ENCODE measurements at regions not wholly inside any gene's neighbourhood (a gene's known extent, or its start where the extent isn't known, plus 50 kb on each side); places are given as distances from the start of the nearest gene placed in this dataset.
A peak's percentile ranks its signal among the peaks of the same experiment; 100 is the strongest.

- ChIA-PET CTCF (no interaction called here), POLR2A (no interaction called here)
- H3K4me3 ChIP-seq (ENCODE audit: low read length) = no peak overlapping the region
- Mint-ChIP-seq H3K9me3 (peaks cover 0 to 2% (median 0%) of the 10 kb centered on the region in 5 donors), H3K36me3 (peaks cover 0 to 6% (median 0%) of the 10 kb centered on the region in 3 donors), H3K27ac (no peak overlapping the region), H3K4me3 (no peak overlapping the region), H3K27me3 (peaks cover 0 to 6% of the 10 kb centered on the region in 2 donors), H3K4me1 (peaks cover 8 to 26% (median 12%) of the 10 kb centered on the region in 3 donors)
- H3K27ac ChIP-seq (ENCODE audit: low read depth, low read length) = no peak overlapping the region
- H3K4me1 ChIP-seq (ENCODE audit: insufficient read depth, low read length) = no peaks in the 10 kb centered on the region
- H3K36me3 ChIP-seq (ENCODE audit: insufficient read depth, low read length) = no peaks in the 10 kb centered on the region
- no peak for DNase-seq
- H3K9me3 ChIP-seq (ENCODE audit: low read length) = no peaks in the 10 kb centered on the region
- no peaks in the 10 kb centered on the region for H3K27me3 ChIP-seq (ENCODE audit: insufficient read depth, low read length, poor library complexity, severe bottlenecking)
These were observed 418.9 kb upstream of the C16orf82 start for GRCh38 chr16:26647870-26648269.

- CTCF ChIA-PET = no interaction called here
- Histone ChIP-seq H3K27ac (ENCODE audit: low read depth, low read length) (no peak overlapping the region), H3K27me3 (ENCODE audit: insufficient read depth, low read length, poor library complexity, severe bottlenecking) (no peaks in the 10 kb centered on the region), H3K36me3 (ENCODE audit: insufficient read depth, low read length) (no peaks in the 10 kb centered on the region), H3K4me3 (ENCODE audit: low read length) (no peak overlapping the region), H3K9me3 (ENCODE audit: low read length) (no peaks in the 10 kb centered on the region), H3K4me1 (ENCODE audit: insufficient read depth, low read length) (no peaks in the 10 kb centered on the region)
- no peak for DNase-seq
- no peak overlapping the region for H3K27ac Mint-ChIP-seq
- H3K4me3 Mint-ChIP-seq = no peak overlapping the region
- peaks cover 0 to 5% of the 10 kb centered on the region in 2 donors for H3K27me3 Mint-ChIP-seq
- H3K4me1 Mint-ChIP-seq = peaks cover 8 to 18% (median 9%) of the 10 kb centered on the region in 3 donors
- H3K36me3 Mint-ChIP-seq = peaks cover 0 to 6% (median 0%) of the 10 kb centered on the region in 3 donors
- no peaks in the 10 kb centered on the region for H3K9me3 Mint-ChIP-seq
- POLR2A ChIA-PET = no interaction called here
These were observed 417.9 kb upstream of the C16orf82 start for GRCh38 chr16:26648851-26649250.

- no peak overlapping the region for H3K27ac Mint-ChIP-seq
- peaks cover 8 to 11% (median 9%) of the 10 kb centered on the region in 3 donors for H3K4me1 Mint-ChIP-seq
- no peak overlapping the region for H3K4me3 ChIP-seq (ENCODE audit: low read length)
- H3K27ac ChIP-seq (ENCODE audit: low read depth, low read length) = no peak overlapping the region
- POLR2A ChIA-PET = no interaction called here
- no peaks in the 10 kb centered on the region for H3K27me3 ChIP-seq (ENCODE audit: insufficient read depth, low read length, poor library complexity, severe bottlenecking)
- H3K36me3 Mint-ChIP-seq = peaks cover 0 to 6% (median 0%) of the 10 kb centered on the region in 3 donors
- no peaks in the 10 kb centered on the region for H3K4me1 ChIP-seq (ENCODE audit: insufficient read depth, low read length)
- H3K9me3 Mint-ChIP-seq = no peaks in the 10 kb centered on the region
- peaks cover 0 to 5% of the 10 kb centered on the region in 2 donors for H3K27me3 Mint-ChIP-seq
- CTCF ChIA-PET = no interaction called here
- H3K36me3 ChIP-seq (ENCODE audit: insufficient read depth, low read length) = no peaks in the 10 kb centered on the region
- H3K4me3 Mint-ChIP-seq = no peak overlapping the region
- DNase-seq = no peak
- H3K9me3 ChIP-seq (ENCODE audit: low read length) = no peaks in the 10 kb centered on the region
These were observed 417.2 kb upstream of the C16orf82 start for GRCh38 chr16:26649381-26650045.

DNA sequence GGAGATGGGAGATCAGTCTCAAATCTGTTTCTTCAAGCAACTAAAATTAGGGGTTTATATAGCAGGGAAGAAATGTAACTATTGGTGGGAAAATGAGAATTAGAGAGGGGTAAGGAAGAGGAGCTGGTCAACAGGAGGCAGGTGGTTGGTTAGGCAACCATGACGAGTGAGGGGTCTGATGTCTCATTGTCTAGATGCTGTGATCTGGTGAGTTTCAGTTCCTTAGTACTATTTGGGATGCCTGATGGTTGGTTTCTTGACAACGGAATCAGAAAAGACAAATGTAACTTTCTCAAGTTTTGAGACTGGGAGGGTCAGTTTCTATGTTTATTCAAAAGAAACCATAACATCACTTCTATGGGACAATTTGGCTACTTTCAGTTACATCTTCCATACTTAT, 415.3 kb upstream of the C16orf82 start:
- H3K9me3 ChIP-seq (ENCODE audit: low read length) = no peaks in the 10 kb centered on the region
- no peak overlapping the region for H3K27ac ChIP-seq (ENCODE audit: low read depth, low read length)
- POLR2A ChIA-PET = no interaction called here
- H3K9me3 Mint-ChIP-seq = no peaks in the 10 kb centered on the region
- no peaks in the 10 kb centered on the region for H3K4me1 Mint-ChIP-seq
- no peak overlapping the region for H3K27ac Mint-ChIP-seq
- no peaks in the 10 kb centered on the region for H3K27me3 ChIP-seq (ENCODE audit: insufficient read depth, low read length, poor library complexity, severe bottlenecking)
- peaks cover 0 to 6% (median 0%) of the 10 kb centered on the region in 3 donors for H3K36me3 Mint-ChIP-seq
- no peak overlapping the region for H3K4me3 Mint-ChIP-seq
- no peaks in the 10 kb centered on the region for H3K4me1 ChIP-seq (ENCODE audit: insufficient read depth, low read length)
- H3K36me3 ChIP-seq (ENCODE audit: insufficient read depth, low read length) = no peaks in the 10 kb centered on the region
- no peak overlapping the region for H3K4me3 ChIP-seq (ENCODE audit: low read length)
- peaks cover 0 to 3% of the 10 kb centered on the region in 2 donors for H3K27me3 Mint-ChIP-seq
- CTCF ChIA-PET = no interaction called here
- DNase-seq = no peak

GRCh38 chr16:26651884-26652283, 414.8 kb upstream of the C16orf82 start:
- CTCF ChIA-PET = no interaction called here
- H3K36me3 Mint-ChIP-seq = peaks cover 0 to 6% (median 0%) of the 10 kb centered on the region in 3 donors

DNA sequence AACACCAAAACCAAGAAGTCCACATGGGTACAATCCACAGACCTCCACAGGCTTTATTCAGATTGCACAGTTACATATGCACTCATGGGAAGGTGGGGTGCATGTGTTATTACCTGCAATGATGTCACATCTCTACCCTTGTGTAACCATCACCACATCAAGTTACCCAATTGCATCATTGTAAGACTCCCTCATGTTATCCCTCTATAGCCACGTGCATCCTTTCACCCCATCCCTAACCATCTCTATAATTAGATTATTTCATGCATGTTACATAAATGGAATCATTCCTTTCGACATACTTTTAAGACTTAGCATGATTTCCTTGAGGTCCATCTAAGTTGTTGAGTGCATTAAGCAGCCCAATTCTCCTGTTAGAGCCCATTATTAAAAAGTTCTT, 408.2 kb upstream of the C16orf82 start:
- H3K9me3 Mint-ChIP-seq = no peaks in the 10 kb centered on the region
- no peak overlapping the region for H3K4me3 Mint-ChIP-seq
- DNase-seq = no peak
- no peak overlapping the region for H3K27ac ChIP-seq (ENCODE audit: low read depth, low read length)
- POLR2A ChIA-PET = no interaction called here
- no peaks in the 10 kb centered on the region for H3K4me1 Mint-ChIP-seq
- H3K4me3 ChIP-seq (ENCODE audit: low read length) = no peak overlapping the region
- no peaks in the 10 kb centered on the region for H3K9me3 ChIP-seq (ENCODE audit: low read length)
- no peaks in the 10 kb centered on the region for H3K36me3 Mint-ChIP-seq
- no peaks in the 10 kb centered on the region for H3K36me3 ChIP-seq (ENCODE audit: insufficient read depth, low read length)
- CTCF ChIA-PET = no interaction called here
- H3K27me3 ChIP-seq (ENCODE audit: insufficient read depth, low read length, poor library complexity, severe bottlenecking) = no peaks in the 10 kb centered on the region
- no peak overlapping the region for H3K27ac Mint-ChIP-seq
- H3K4me1 ChIP-seq (ENCODE audit: insufficient read depth, low read length) = no peaks in the 10 kb centered on the region
- H3K27me3 Mint-ChIP-seq = peaks cover 0 to 8% of the 10 kb centered on the region in 2 donors

More at GRCh38 chr16:26651884-26652283, 414.8 kb upstream of the C16orf82 start:
- H3K4me3 ChIP-seq (ENCODE audit: low read length) = no peak overlapping the region
- POLR2A ChIA-PET = no interaction called here
- no peaks in the 10 kb centered on the region for H3K9me3 ChIP-seq (ENCODE audit: low read length)
- no peaks in the 10 kb centered on the region for H3K36me3 ChIP-seq (ENCODE audit: insufficient read depth, low read length)
- no peaks in the 10 kb centered on the region for H3K27me3 ChIP-seq (ENCODE audit: insufficient read depth, low read length, poor library complexity, severe bottlenecking)
- no peaks in the 10 kb centered on the region for H3K4me1 ChIP-seq (ENCODE audit: insufficient read depth, low read length)
- Mint-ChIP-seq H3K27me3 (peaks cover 0 to 1% of the 10 kb centered on the region in 2 donors), H3K9me3 (no peaks in the 10 kb centered on the region), H3K4me3 (no peak overlapping the region), H3K4me1 (no peaks in the 10 kb centered on the region), H3K27ac (no peak overlapping the region)
- no peak overlapping the region for H3K27ac ChIP-seq (ENCODE audit: low read depth, low read length)
- DNase-seq = no peak

DNA sequence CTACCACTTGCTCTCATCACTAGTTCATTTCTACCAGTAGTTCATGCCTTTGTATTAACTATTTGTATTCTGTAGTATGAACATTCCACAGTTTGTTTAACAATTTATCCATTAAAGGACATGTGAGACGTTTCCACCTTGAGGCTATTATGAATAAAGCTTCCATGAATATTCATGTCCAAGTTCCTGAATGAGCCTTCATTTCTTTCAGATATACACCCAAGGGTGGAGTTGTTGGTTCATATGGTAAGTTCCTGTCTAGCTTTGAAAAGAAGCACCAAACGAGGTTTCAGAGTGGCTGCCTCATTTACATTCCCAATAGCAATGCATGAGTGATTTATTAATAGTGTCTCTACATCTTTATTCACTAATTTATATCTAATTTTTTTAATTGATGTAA, 407.8 kb upstream of the C16orf82 start:
- Mint-ChIP-seq H3K27me3 (peaks cover 0 to 10% of the 10 kb centered on the region in 2 donors), H3K27ac (no peak overlapping the region), H3K4me3 (no peak overlapping the region), H3K4me1 (peaks cover 0 to 2% (median 0%) of the 10 kb centered on the region in 3 donors), H3K36me3 (no peaks in the 10 kb centered on the region), H3K9me3 (no peaks in the 10 kb centered on the region)
- Histone ChIP-seq H3K9me3 (ENCODE audit: low read length) (no peaks in the 10 kb centered on the region), H3K27ac (ENCODE audit: low read depth, low read length) (no peak overlapping the region), H3K4me3 (ENCODE audit: low read length) (no peak overlapping the region), H3K36me3 (ENCODE audit: insufficient read depth, low read length) (no peaks in the 10 kb centered on the region), H3K4me1 (ENCODE audit: insufficient read depth, low read length) (no peaks in the 10 kb centered on the region), H3K27me3 (ENCODE audit: insufficient read depth, low read length, poor library complexity, severe bottlenecking) (no peaks in the 10 kb centered on the region)
- ChIA-PET POLR2A (no interaction called here), CTCF (no interaction called here)
- DNase-seq = no peak

- no peaks in the 10 kb centered on the region for H3K9me3 Mint-ChIP-seq
- H3K36me3 ChIP-seq (ENCODE audit: insufficient read depth, low read length) = no peaks in the 10 kb centered on the region
- no peaks in the 10 kb centered on the region for H3K4me1 ChIP-seq (ENCODE audit: insufficient read depth, low read length)
- no peak overlapping the region for H3K4me3 Mint-ChIP-seq
- POLR2A ChIA-PET = no interaction called here
- peaks cover 0 to 14% of the 10 kb centered on the region in 2 donors for H3K27me3 Mint-ChIP-seq
- H3K27me3 ChIP-seq (ENCODE audit: insufficient read depth, low read length, poor library complexity, severe bottlenecking) = no peaks in the 10 kb centered on the region
- no peak overlapping the region for H3K27ac ChIP-seq (ENCODE audit: low read depth, low read length)
- no peaks in the 10 kb centered on the region for H3K36me3 Mint-ChIP-seq
- peak overlapping the region in 1 of 8 donors; percentile 40 for H3K27ac Mint-ChIP-seq
- CTCF ChIA-PET = no interaction called here
- H3K9me3 ChIP-seq (ENCODE audit: low read length) = no peaks in the 10 kb centered on the region
- H3K4me1 Mint-ChIP-seq = peaks cover 0 to 25% (median 17%) of the 10 kb centered on the region in 3 donors
- DNase-seq = no peak
- no peak overlapping the region for H3K4me3 ChIP-seq (ENCODE audit: low read length)
These were observed 402.6 kb upstream of the C16orf82 start for GRCh38 chr16:26664086-26664485.

Data from CD8-positive, alpha-beta memory T cell (primary cell).